ENCODE measurements at regions not wholly inside any gene's neighbourhood (a gene's known extent, or its start where the extent isn't known, plus 50 kb on each side); places are given as distances from the start of the nearest gene placed in this dataset.

GRCh38 chr6:25130518-25130917 lies 148.7 kb upstream of the CARMIL1 start:
- Histone ChIP-seq H4K20me1 (ENCODE audit: low read depth) (no peaks in the 10 kb centered on the region), H3K36me3 (no peaks in the 10 kb centered on the region), H3K27ac (no peak overlapping the region), H3F3A (ENCODE audit: low read depth) (no peaks in the 10 kb centered on the region), H3K79me2 (ENCODE audit: low read depth) (no peaks in the 10 kb centered on the region), H3K4me1 (no peaks in the 10 kb centered on the region), H2AFZ (replicated peaks) (no peak overlapping the region), H3K9ac (no peak overlapping the region), H3K4me3 (no peak overlapping the region), H3K9me3 (ENCODE audit: low read depth) (peaks cover 20% of the 10 kb centered on the region), H3K27me3 (no peaks in the 10 kb centered on the region), H3K4me2 (no peak overlapping the region)
- peaks cover 16% of the 10 kb centered on the region for H3K9me3 Mint-ChIP-seq
- DNase-seq (ENCODE audit: low spot score) = no peak
- H3K27ac Mint-ChIP-seq = no peak overlapping the region
- no peak for TF ChIP-seq EZH2 (IDR thresholded peaks at IDR 0.05)
- no peak for TF ChIP-seq CTCF (IDR thresholded peaks at IDR 0.05)
- no peak for TF ChIP-seq EZH2phosphoT487 (IDR thresholded peaks at IDR 0.05)
- peaks cover 1% of the 10 kb centered on the region for H3K36me3 Mint-ChIP-seq
- no peak overlapping the region for H3K4me3 Mint-ChIP-seq
- H3K27me3 Mint-ChIP-seq (ENCODE audit: insufficient read depth, low read depth) = no peaks in the 10 kb centered on the region
- no peaks in the 10 kb centered on the region for H3K4me1 Mint-ChIP-seq

- Histone ChIP-seq H3K79me2 (ENCODE audit: low read depth) (no peaks in the 10 kb centered on the region), H3K9ac (no peak overlapping the region), H3K4me1 (no peaks in the 10 kb centered on the region), H3K4me2 (no peak overlapping the region), H3K4me3 (no peak overlapping the region), H2AFZ (replicated peaks) (no peak overlapping the region), H3K27me3 (no peaks in the 10 kb centered on the region), H3K27ac (no peak overlapping the region), H3F3A (ENCODE audit: low read depth) (no peaks in the 10 kb centered on the region), H3K36me3 (no peaks in the 10 kb centered on the region), H4K20me1 (ENCODE audit: low read depth) (no peaks in the 10 kb centered on the region), H3K9me3 (ENCODE audit: low read depth) (peaks cover 21% of the 10 kb centered on the region)
- TF ChIP-seq EZH2 (IDR thresholded peaks at IDR 0.05) = no peak
- TF ChIP-seq EZH2phosphoT487 (IDR thresholded peaks at IDR 0.05) = no peak
- no peak for TF ChIP-seq CTCF (IDR thresholded peaks at IDR 0.05)
- H3K27ac Mint-ChIP-seq = no peak overlapping the region
- H3K4me1 Mint-ChIP-seq = no peaks in the 10 kb centered on the region
- no peak for DNase-seq (ENCODE audit: low spot score)
- no peak overlapping the region for H3K4me3 Mint-ChIP-seq
- H3K27me3 Mint-ChIP-seq (ENCODE audit: insufficient read depth, low read depth) = no peaks in the 10 kb centered on the region
- peaks cover 1% of the 10 kb centered on the region for H3K36me3 Mint-ChIP-seq
- peaks cover 18% of the 10 kb centered on the region for H3K9me3 Mint-ChIP-seq
Observed at GRCh38 chr6:25132934-25133333, 146.2 kb upstream of the CARMIL1 start.

- H3K4me3 ChIP-seq = no peak overlapping the region
Observed at GRCh38 chr6:25133568-25133967, 145.6 kb upstream of the CARMIL1 start.

More at GRCh38 chr6:25133568-25133967, 145.6 kb upstream of the CARMIL1 start:
- Histone ChIP-seq H3K27ac (no peak overlapping the region), H3K36me3 (no peaks in the 10 kb centered on the region), H4K20me1 (ENCODE audit: low read depth) (no peaks in the 10 kb centered on the region), H3K9ac (no peak overlapping the region), H3K9me3 (ENCODE audit: low read depth) (peaks cover 21% of the 10 kb centered on the region), H3K4me1 (no peaks in the 10 kb centered on the region), H3K79me2 (ENCODE audit: low read depth) (no peaks in the 10 kb centered on the region), H3K4me2 (no peak overlapping the region), H3K27me3 (no peaks in the 10 kb centered on the region), H2AFZ (replicated peaks) (no peak overlapping the region), H3F3A (ENCODE audit: low read depth) (no peaks in the 10 kb centered on the region)
- peaks cover 18% of the 10 kb centered on the region for H3K9me3 Mint-ChIP-seq
- H3K4me3 Mint-ChIP-seq = no peak overlapping the region
- no peak for DNase-seq (ENCODE audit: low spot score)
- no peaks in the 10 kb centered on the region for H3K27me3 Mint-ChIP-seq (ENCODE audit: insufficient read depth, low read depth)
- TF ChIP-seq EZH2 (IDR thresholded peaks at IDR 0.05) (no peak), CTCF (IDR thresholded peaks at IDR 0.05) (no peak), EZH2phosphoT487 (IDR thresholded peaks at IDR 0.05) (no peak)
- H3K36me3 Mint-ChIP-seq = peaks cover 1% of the 10 kb centered on the region
- no peak overlapping the region for H3K27ac Mint-ChIP-seq
- no peaks in the 10 kb centered on the region for H3K4me1 Mint-ChIP-seq

Measured in neural progenitor cell (in vitro differentiated cells).